HG03159 (cell line): ENCODE measurements at regions not wholly inside any gene's neighbourhood (a gene's known extent, or its start where the extent isn't known, plus 50 kb on each side); places are given as distances from the start of the nearest gene placed in this dataset.

ENCODE experiments used
- ATAC-seq: cut with Tn5 transposase; IDR thresholded peaks from one replicate; pipeline ENCODE4 v1.9.1; 2021; ENCODE audit warnings: mild to moderate bottlenecking, moderate library complexity; ENCODE audit not compliant: unreplicated experiment

- no peak for ATAC-seq
Measured at GRCh38 chr11:28581286-28582242, 473.4 kb downstream of the METTL15 start.

- ATAC-seq, result no peak
Measured at GRCh38 chr11:28571371-28571770, 463.2 kb downstream of the METTL15 start.

- ATAC-seq, result no peak
Measured at GRCh38 chr11:28569106-28569505, 460.9 kb downstream of the METTL15 start.

GRCh38 chr11:28566339-28567089 lies 458.3 kb downstream of the METTL15 start:
- ATAC-seq, result no peak

GRCh38 chr11:28559492-28559891 lies 451.3 kb downstream of the METTL15 start:
- no peak for ATAC-seq

GRCh38 chr11:28547321-28547741 lies 439.1 kb downstream of the METTL15 start:
- ATAC-seq, result no peak

- no peak for ATAC-seq
Measured at GRCh38 chr11:28545536-28545935, 437.3 kb downstream of the METTL15 start.

GRCh38 chr11:28542561-28542960 lies 434.4 kb downstream of the METTL15 start:
- no peak for ATAC-seq

GRCh38 chr11:28539239-28540030 lies 431.2 kb downstream of the METTL15 start:
- no peak for ATAC-seq

GRCh38 chr11:28537822-28538221 lies 429.6 kb downstream of the METTL15 start:
- ATAC-seq, result no peak

GRCh38 chr11:28536504-28537267 lies 428.5 kb downstream of the METTL15 start:
- no peak for ATAC-seq

GRCh38 chr11:28535677-28536076 lies 427.5 kb downstream of the METTL15 start:
- ATAC-seq, result no peak

- ATAC-seq, result no peak
Measured at GRCh38 chr11:28529540-28530410, 421.6 kb downstream of the METTL15 start.

GRCh38 chr11:28529046-28529445 lies 420.9 kb downstream of the METTL15 start:
- no peak for ATAC-seq

GRCh38 chr11:28528217-28528616 lies 420.0 kb downstream of the METTL15 start:
- ATAC-seq, result no peak

GRCh38 chr11:28526406-28526751 lies 418.2 kb downstream of the METTL15 start:
- ATAC-seq, result no peak

- ATAC-seq, result no peak
Measured at GRCh38 chr11:28525636-28526405, 417.6 kb downstream of the METTL15 start.

GRCh38 chr11:28524098-28524497 lies 415.9 kb downstream of the METTL15 start:
- ATAC-seq, result no peak

- no peak for ATAC-seq
Measured at GRCh38 chr11:28521075-28521474, 412.9 kb downstream of the METTL15 start.
